ENCODE measurements at regions not wholly inside any gene's neighbourhood (a gene's known extent, or its start where the extent isn't known, plus 50 kb on each side); places are given as distances from the start of the nearest gene placed in this dataset.

GRCh38 chr5:137567226-137567625 is 68.1 kb upstream of the SPOCK1 start:
- DNase-seq = no peak

DNA sequence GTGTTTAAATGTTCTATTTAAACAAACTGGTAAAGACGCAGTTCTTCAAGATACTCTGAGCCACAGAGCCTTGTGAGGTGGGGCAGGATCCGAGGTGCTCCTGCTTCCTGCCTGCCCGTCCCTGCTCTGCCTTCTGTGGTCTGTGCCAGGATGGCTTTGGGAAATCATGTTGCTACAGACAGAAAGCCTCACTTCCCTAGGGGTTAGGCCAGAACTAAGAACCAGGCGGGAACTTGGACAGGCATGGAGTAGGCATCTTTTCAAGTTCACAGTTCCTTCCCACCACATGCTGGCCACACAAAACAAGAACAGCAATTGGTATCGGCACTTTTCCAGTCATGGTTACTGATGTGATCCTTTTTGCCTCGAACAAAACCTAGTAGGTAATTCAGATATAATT is 67.7 kb upstream of the SPOCK1 start:
- no peak for DNase-seq

GRCh38 chr5:137566118-137566541 is 67.0 kb upstream of the SPOCK1 start:
- DNase-seq = no peak

DNA sequence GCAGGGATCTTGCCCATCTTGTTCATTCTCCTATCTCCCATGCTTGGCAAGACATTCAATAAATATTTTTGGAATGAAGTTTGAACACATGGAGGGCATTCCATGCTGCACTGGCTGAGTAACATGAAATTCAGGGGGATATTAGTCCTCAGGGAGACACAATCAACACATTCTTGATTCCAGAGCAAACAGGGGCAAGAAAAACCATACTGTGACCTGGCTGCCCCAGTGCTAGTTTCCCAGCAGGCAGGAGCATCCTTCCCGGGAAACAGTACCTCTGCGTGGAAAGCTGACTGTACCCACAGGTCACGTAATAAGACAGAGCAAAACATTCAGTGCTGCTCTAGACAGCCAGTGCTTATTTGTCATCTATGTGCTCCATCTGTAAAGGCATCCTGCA is 66.3 kb upstream of the SPOCK1 start:
- DNase-seq = no peak

- no peak for DNase-seq
These were observed 65.4 kb upstream of the SPOCK1 start for GRCh38 chr5:137564398-137564961.

DNA sequence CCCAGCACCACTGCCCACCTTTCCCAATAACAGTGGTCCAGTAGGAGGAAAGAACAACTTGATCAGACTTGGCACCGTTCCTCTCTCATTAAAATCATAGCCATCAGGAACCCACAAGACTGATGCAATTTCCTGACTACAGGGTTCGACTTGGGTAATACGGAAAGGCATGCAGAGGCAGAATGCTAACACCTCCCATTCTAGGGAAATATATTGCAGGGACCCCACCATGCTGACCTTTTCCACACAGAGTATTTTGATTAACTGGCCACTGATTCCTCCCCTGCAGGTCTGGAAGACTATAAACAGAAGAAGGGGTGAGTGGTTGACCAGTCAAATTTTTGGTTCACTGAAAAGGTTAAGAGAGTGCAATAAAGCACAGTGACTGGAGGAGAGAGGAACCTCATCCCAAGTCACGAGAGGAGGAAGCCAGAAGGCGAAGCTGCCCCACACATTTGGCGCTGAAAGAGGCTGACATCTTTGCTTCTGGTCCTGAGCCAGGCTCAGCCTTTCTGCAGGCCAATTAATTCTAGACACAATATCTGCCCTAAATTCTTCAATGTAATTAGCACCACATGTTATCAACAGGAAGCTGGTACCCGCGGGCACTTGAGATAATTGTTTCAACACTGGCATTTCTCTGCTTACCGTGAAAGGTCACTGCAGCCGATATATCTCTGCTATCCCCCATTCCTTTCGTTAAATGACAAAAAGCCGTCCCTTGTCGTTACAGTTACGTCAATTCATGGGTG is 64.7 kb upstream of the SPOCK1 start:
- DNase-seq = peak; percentile 12

- DNase-seq = no peak
These were observed 64.1 kb upstream of the SPOCK1 start for GRCh38 chr5:137563301-137563645.

GRCh38 chr5:137561608-137562007 is 62.5 kb upstream of the SPOCK1 start:
- DNase-seq = no peak

DNA sequence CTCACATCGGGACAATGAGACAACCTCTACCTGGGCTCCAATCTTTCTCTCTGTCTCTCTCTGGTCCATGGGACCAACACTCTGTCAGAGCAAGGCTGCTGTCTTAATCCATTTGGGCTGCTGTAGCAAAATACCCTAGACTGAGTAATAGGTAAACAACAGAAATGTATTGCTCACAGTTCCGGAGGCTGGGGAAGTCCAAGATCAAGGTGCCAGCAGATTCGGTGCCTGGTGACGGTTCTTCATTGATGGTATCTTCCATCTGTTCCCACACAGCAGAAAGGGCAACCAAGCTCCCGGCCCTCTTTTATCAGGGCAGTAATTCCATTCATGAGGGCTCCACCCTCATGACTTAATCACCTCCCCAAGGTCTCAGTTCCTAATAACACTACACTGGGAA is 61.3 kb upstream of the SPOCK1 start:
- no peak for DNase-seq

Measured in DMS 273 treated with DMSO at 0.1 percent for 48 hours (cell line).